GM19455 (cell line): ENCODE measurements at regions not wholly inside any gene's neighbourhood (a gene's known extent, or its start where the extent isn't known, plus 50 kb on each side); places are given as distances from the start of the nearest gene placed in this dataset.
"Not testable (repeated sequence)": the region's sequence is repeated elsewhere in the genome, so short reads cannot be mapped to it uniquely, and the experiment has no call there.

Experiments used
- ATAC-seq: cut with Tn5 transposase; IDR thresholded peaks from one replicate; pipeline ENCODE4 v1.9.1; 2021; ENCODE audit not compliant: unreplicated experiment

DNA sequence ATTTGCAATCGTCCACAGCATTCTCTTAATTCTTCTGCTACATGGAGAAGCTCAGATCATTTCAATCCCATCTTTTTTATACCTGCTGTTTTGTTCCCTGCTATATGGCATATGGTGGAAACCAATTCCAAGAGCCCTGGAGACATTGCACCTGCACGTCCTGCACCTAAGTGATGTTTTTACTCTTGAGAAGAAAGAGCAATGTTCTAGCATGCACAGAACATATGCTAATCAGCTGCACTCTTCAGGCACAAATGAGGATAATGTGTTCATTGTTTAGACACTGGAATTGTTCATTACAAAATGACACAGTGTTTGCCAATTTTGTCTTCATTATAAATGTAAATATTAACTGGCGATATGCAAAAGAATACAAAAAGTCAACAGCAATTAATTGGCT is 935.8 kb downstream of the TLE4 start:
- ATAC-seq = no peak

DNA sequence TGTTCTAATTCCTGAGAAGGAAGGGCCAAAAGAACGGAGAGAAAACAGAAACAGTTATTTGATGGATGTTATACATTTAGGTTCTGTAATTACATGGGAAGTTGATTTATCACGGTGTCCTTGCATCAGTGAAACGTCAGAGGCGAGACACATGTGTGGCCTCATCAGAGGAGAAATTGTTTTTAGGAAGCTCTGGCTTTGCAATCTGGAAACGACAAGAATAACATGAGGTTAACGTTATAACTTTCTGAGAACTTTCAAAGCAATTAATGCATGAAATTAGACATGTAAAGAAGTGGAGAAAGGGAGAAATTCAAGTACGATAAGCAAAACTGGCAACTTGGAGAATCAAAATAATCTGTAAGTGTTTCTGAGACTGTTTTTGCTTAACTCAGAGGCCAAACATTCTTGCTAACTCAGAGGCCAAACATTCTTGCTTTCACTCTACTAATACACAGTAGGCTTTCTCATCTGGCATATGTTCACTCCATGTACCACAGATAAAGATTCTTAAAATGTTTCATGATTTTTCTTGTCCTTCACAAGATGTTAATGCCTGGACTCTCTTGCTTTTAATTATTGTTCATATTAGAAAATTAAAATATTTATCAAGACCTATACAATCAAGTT is 933.0 kb downstream of the TLE4 start:
- ATAC-seq = no peak

DNA sequence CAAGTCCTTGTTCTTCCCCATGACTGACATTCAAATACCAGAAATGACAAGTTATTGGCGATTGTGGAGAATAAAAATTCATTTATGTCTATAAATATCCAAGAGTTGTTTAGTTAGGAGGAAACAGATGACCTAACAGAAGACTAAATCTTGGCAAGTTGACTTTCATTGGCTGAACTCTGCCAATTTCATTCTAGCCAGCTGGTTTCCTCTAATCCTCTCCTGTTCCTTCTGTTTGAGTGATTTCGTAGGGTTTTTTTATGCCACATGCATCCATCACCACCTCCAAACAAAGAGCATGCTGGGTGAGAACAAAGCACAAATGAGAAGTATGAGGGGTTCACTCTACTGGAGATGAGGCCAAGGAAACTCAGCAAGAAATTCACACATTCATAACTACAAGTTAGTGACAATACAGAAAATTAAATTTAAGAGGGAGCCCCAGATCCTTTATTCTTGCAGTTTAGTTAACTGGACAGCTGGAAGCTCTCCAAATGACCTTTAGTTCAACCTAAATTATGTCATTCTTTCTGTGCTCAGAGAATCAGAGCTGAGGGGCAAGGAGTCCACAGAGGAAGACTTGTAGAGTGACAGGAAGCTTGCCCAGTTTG is 932.0 kb downstream of the TLE4 start:
- no peak for ATAC-seq

DNA sequence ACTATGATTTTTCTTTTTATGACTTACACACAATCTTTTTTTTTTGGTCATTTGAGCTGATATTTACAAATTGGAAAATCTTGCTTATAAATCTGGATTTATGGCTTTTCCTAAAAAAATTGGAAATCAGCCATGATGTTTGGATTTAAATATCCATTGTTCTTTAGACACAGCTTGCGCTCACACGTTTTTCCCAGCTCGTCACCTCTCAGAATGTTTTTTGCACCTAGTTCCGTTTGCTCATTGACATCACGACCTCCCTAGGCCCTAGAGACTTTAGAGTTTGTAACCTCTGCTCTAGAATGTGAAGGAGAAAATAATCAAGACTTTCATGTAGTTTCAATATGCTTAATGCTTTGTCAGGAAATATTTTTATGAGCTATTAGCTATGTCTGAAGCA is 930.5 kb downstream of the TLE4 start:
- ATAC-seq = no peak

DNA sequence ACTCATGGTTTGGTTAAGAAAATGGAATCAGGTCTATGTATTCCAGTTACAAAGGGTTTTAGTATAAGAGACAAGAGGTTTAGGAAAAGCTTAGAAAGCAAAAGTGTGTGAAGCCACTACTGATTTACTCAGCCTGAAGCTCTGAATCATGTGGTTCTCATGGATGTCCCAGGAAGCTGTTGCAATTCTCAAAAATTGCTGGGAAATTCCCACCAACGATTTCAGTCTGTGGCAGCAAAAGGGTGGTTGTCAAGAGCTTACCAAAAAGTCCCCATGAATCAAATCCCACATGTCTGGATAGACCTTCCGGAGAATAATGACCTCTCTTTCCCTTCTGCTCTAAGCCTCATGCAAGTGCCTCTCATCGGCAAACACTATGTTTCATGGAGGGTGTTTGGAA is 929.9 kb downstream of the TLE4 start:
- no peak for ATAC-seq

DNA sequence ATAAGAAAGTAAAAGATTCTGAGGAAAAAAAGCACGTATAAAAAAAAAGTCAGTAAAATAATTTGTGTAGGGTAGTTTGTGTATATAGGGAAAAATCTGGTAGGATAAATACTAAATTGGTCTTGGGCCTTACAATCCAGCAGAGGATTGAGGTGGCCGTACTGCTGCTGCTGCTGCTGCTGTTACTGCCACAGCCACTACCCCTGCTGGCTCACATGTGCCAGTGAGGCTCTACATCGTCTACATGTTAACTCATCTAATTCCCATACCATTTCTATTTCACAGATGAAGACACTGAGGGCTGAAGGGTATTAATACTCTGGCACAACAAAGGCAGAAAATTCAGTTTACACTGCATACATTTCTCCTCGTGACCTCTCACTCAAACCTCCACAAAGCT is 928.5 kb downstream of the TLE4 start:
- ATAC-seq = no peak

DNA sequence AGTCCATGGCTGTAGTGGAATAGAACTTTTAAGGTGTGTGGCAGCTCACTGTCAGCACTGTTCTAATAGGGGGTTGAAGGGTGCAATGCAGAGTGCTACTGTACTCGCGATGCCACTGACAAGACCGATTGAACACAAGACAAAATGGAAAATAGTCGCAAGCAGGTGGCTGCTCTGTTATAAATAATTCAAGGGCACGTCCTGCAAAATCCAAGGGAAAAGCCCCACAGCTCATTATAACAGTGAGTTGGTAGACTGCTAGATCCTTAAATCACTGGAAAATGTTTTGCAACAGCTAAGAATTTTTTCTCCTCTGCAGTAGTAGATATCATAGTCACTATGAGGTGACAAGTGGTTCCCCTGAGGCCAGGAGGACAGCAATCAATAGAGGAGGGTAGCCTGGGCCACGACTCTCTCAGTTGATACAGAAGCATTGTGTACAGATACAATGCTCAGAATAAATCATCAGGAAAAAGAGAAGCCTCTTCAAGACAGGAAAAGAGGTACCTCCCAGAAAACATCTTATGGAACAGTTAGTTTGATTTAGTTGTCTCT is 926.3 kb downstream of the TLE4 start:
- no peak for ATAC-seq

DNA sequence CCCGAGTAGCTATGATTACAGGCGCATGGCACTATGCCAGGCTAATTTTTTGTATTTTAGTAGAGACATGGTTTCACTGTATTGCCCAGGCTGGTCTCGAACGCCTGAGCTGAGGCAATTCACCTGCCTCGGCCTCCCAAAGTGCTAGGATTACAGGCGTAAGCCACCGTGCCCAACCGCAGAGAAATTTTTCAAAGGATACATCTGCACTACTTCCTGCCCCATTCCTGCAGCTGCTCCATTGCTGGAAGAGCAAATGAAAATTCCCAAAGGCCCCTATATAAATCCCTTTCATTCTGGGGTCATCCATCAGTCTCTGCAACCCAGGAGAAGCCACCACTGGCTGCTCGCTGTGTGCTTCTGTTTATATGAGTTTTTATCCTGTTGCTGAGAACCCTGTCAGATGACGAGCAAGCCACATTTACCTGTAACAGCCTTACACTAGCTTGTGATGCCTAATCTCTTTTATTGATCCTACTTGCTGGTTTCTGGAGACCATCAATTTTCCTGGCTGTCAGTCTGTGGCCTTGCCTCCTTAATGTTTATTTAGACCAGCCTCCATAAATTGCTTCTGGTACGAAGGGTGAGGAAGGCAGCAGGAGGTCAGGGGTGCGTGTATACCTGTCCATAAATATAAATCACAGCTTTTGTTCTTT is 925.3 kb downstream of the TLE4 start:
- no peak for ATAC-seq

DNA sequence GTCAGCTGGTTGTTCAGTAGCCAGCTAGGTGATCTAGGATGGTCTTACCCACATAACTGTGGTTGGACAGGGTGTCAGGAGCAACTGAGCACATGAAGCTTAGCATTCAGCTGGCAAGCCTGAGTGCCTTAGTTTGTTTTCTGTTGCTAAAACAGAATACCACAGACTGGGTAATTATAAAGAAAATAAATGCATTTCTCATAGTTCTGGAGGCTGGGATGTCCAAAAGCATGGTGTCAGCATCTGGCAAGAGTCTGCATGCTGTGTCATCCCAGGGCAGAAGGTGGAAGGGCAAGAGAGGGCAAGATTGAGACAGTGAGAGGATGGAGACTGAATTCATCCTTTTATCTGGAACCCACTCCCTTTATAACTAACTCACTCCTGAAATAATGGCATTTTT is 921.5 kb downstream of the TLE4 start:
- no peak for ATAC-seq

DNA sequence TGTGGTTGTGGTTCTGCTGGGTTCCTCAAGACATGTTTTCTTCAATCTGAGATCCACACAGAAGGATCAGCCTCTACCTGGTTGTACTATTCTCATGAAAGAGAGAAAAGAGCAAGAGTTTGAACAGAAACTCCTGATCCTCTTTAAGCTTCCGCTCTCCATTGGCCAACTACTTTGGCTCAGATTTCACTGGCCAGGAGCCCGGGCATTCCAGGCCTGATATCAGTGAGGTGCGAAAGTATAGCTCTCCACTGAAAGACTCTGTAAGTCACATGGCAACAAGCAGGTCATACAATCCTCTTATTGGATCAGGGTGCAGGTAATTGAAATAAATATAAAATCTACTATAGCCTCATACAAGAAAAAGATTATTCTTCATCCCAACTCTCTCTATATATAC is 920.5 kb downstream of the TLE4 start:
- ATAC-seq = no peak

DNA sequence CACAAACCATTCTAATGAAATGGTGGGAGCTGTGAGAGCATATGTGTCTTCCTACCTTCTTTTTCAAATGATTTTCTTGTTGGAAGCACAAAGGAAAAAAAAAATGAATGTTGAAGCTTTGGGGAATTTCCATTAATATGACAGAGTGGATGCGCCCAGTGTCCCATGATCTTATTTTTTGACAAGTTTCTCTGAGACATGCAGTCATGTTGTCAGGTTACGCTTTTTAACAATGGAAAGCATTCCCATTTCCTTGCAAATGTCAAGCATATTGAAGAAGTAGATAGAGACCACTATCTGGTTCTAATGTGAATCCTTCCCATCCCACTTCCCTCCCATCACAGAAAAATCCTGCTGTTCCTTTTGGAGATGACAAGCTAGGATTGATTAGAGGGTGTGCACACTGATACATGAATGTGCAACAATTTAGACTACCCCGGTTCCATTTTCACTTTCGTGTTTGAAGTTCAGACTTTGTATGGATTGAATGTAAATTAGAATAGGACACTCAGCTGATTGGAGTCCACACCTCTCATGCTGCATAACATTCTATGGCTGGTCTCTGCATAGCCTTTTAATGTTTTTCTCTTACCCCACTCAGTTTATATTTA is 919.4 kb downstream of the TLE4 start:
- ATAC-seq = no peak

DNA sequence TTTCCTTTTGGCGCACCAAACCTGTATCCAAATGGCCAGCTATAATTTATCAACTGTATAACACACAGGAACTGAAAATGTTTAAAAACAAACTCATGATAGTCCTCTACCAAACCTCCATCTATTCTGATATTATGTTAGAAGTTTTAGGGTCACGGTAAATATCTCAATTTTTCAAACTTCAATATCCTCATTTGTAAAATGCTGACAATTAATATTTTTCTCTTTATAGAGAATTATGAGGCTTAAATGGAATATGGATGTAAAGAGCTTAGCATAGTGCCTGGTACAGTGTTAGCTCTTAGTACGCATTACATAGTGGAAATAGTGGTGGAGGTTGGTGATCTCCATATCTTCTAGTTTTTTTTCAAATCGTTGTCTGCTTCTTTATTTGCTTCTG is 917.6 kb downstream of the TLE4 start:
- ATAC-seq = no peak

DNA sequence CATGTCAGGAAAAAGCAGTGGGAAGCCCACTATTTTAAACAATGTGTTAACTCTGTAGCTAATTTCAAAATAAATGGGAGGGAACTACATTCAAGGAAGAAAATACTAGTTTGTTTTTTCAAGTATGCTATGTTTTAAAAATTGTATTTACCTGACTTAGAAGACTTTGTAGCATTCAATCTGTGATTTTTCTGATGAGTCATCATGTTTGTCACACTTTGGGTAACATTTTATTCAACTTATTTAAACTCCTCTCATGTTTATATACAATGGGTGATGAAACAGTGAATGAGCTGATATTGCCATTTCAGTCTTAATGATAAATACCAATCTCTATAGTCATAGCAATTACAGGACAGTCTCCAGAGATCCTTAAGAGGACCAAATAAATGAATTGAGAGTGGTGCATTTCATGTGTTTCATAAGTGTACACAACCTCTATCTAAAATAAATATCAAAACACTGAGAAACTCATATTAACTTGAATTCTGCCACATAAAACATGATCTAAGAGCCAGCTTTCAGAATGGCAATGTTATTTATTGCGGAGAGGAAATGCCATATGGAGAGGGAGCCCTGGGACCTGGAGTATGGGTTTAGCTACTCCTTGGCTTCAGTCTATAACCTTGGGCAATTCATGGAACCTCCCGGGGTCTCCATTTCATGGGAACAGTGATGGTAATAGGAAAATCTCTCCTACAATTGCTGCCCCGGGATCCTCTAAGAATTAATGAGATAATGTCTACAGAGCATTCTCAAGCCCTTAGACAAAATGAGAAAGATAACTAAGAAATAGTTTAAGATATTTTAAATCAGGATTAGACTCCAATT is 913.9 kb downstream of the TLE4 start:
- no peak for ATAC-seq

DNA sequence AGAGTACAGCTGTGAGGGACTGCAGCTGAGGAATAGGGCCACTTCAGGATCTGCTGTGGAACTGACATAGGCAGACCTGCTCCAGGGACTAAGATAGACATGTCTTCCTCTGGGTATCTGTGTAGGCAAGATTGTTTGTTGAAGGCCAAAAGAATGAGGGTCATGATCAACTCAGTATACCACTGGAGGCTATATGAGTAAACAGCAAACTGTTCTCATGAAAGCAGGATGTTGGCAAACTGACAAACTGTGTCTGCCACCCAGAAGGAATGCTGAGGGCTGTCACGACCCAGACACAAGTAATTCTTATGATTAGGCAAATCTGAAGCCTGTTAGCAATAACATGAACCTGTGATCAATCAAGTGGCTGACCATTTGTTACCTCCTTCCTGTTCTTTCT is 910.5 kb downstream of the TLE4 start:
- ATAC-seq = not testable (repeated sequence)

DNA sequence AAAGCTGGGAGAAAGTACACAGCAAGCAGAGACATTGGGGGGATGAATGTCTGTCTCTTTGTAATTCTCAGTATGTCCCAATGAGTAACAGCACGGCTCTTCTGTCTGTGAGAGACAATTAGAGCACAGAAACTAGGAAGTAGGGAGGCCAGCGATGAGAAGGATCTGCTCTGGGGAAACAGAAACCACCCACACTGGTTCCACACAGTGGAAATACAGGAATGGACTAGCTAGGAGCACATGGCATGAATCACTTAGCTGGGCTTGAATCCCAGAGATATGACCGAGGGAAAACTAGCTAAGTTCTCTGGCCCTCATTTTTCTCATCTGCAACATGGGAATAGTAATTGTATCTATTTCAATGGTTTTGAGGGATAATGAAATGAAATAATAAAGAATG is 895.9 kb downstream of the TLE4 start:
- no peak for ATAC-seq

DNA sequence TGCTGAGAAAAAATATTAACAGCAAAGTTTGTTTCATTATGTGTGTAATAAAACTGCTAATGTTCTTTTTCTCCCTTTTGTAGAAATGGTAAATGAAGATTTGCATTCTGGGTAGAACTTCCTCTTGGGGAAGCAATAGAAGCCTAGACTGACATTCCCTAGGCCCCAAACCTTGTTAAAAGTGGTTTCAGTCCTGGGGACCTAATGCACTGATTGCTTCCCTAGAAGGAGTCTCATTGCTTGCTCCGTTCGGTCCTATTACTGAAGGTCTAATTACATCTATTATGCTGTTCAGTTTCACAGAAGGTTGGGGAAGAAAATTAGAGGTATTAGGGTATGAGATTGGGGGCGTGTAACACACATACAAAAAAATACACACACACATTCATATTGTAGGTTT is 893.8 kb downstream of the TLE4 start:
- no peak for ATAC-seq

DNA sequence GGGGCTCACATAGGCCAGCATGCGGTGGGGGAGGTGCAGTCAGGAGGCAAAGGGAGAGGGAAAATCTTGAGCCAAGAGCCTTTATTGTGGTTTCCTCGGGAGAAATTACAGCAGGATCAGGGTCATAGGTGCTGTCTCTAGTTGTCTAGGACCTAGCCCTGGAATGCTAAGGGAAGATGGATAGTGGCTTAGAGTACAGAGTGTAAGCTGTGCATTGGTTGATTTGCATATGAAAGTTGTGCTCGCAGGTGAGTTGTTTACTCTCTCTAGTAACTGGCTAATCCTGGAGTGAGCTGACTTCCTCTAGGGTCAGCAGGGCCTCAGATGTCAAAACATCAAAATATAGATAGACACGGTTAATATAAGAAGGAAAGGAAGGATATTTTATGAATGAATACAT is 877.7 kb downstream of the TLE4 start:
- no peak for ATAC-seq

DNA sequence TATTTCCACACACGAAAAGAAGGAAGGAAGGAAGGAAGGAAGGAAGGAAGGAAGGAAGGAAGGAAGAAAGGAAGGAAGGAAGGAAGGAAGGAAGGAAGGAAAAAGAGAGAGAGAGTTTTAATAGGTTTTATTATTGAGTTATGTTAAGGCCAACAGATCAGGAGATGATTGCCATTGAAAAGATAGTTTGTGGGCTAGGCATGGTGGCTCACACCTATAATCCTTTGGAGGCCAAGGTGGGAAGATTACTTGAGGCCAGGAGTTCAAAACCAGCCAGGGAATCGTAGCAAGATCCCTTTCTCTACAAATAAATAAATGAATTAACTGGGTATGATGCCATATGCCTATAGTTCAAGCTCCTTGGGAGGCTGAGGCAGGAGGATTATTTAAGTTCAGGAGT is 877.2 kb downstream of the TLE4 start:
- ATAC-seq = no peak

DNA sequence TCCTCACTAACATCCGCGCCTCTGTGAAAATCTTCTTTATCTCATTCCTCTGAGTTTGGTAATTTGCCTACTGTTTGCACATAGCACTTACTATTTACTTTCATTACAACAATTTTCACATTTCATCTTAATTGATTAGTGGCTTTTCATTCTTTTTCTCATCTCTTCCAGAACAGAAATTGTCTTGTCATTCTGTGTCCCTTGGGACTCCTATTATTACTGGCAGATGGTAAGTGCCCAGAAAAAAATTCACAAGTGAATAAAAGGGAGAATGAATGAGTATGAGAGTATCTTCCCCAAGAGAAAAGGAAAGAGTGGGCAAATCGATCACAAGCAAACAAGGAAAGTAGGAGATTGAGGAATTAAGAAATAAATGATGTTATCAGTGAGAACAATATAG is 876.1 kb downstream of the TLE4 start:
- ATAC-seq = no peak

DNA sequence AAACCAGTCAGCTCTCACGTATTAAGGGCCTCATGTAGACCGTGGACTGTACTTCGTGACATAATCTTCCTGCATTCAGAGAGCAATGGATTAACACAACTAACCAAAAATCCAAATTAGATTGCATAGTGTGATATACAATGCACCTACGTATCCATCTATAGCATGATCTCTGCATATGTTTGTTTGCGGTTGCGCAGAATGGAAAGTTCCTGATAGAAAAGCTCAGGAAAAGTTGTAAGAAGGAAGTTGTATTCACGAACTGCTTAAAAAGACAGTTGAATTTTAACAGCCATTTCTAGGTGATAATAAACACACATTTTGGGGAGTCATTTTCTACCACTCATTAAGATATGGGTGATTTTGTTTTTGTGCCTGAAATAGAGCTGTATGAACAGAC is 869.0 kb downstream of the TLE4 start:
- no peak for ATAC-seq

DNA sequence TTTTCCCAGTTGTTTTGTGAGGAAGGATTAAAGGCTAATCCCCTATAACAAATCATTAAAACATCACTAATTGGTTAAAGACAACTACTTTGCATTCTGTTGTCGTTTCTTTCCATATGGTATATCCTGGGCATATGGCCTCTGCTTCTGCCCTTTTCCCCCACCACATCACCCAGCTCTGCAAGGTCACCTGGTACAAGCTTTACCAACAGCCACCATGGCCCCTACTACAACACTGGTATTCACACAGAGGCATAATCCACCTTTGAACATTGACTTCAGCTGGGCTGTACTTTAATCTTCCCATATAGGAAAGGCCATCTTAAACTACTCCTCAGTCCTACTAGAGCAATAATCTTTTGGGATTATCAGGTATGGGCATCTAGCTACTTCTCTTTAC is 866.1 kb downstream of the TLE4 start:
- ATAC-seq = no peak
